ENCODE measurements at regions not wholly inside any gene's neighbourhood (a gene's known extent, or its start where the extent isn't known, plus 50 kb on each side); places are given as distances from the start of the nearest gene placed in this dataset. TPM values are rescaled to one million over a fixed set of nuclear protein-coding genes. Genes with fewer than 3 reads are reported as not detected.

- H3K4me3 ChIP-seq (ENCODE audit: low read depth, low read length) = no peak overlapping the region
- DNase-seq (ENCODE audit: low read depth) = no peak
- no peak for TF ChIP-seq CTCF (IDR thresholded peaks at IDR 0.05; ENCODE audit: insufficient read depth, low read depth, low read length)
These were observed 71.8 kb upstream of the NR3C2 start for GRCh38 chr4:148514041-148514440.

GRCh38 chr4:148510211-148510610 is 68.0 kb upstream of the NR3C2 start:
- no peak for DNase-seq (ENCODE audit: low read depth)
- no peak for TF ChIP-seq CTCF (IDR thresholded peaks at IDR 0.05; ENCODE audit: insufficient read depth, low read depth, low read length)
- H3K4me3 ChIP-seq (ENCODE audit: low read depth, low read length) = no peak overlapping the region

GRCh38 chr4:148503681-148504080 is 61.5 kb upstream of the NR3C2 start:
- TF ChIP-seq CTCF (IDR thresholded peaks at IDR 0.05; ENCODE audit: insufficient read depth, low read depth, low read length) = no peak
- H3K4me3 ChIP-seq (ENCODE audit: low read depth, low read length) = no peak overlapping the region
- no peak for DNase-seq (ENCODE audit: low read depth)

- no peak for TF ChIP-seq CTCF (IDR thresholded peaks at IDR 0.05; ENCODE audit: insufficient read depth, low read depth, low read length)
- no peak for DNase-seq (ENCODE audit: low read depth)
- no peak overlapping the region for H3K4me3 ChIP-seq (ENCODE audit: low read depth, low read length)
These were observed 55.0 kb upstream of the NR3C2 start for GRCh38 chr4:148497258-148497657.

- no peak for TF ChIP-seq CTCF (IDR thresholded peaks at IDR 0.05; ENCODE audit: insufficient read depth, low read depth, low read length)
- no peak overlapping the region for H3K4me3 ChIP-seq (ENCODE audit: low read depth, low read length)
- DNase-seq (ENCODE audit: low read depth) = no peak
These were observed 53.2 kb upstream of the NR3C2 start for GRCh38 chr4:148495463-148495862.

Small RNA genes in the stretch of these regions (small RNA-seq; reads per million reads assigned to genes)
- not detected for gene RNA5SP166
- not detected for gene RNU7-197P
